Parathyroid adenoma (tissue), 2 donors: ENCODE measurements at regions not wholly inside any gene's neighbourhood (a gene's known extent, or its start where the extent isn't known, plus 50 kb on each side); places are given as distances from the start of the nearest gene placed in this dataset.

ENCODE experiments used
- H2AFZ ChIP-seq: fragments of 300-600 bp; sonication (generic); one replicate; pipeline ENCODE4 v1.7.0; 2017; ENCODE audit warnings: antibody characterized with exemption, mild to moderate bottlenecking
- H3K27ac ChIP-seq: fragments of 300-600 bp; sonication (generic); one replicate; pipeline ENCODE4 v1.7.0; 2017
- H3K27me3 ChIP-seq: fragments of 300-600 bp; sonication (generic); one replicate; pipeline ENCODE4 v1.7.0; 2017; ENCODE audit warnings: low read length; ENCODE audit not compliant: control insufficient read depth, insufficient read depth
- H3K36me3 ChIP-seq: fragments of 300-600 bp; sonication (generic); one replicate; pipeline ENCODE4 v1.7.0; 2017; ENCODE audit warnings: low read length; ENCODE audit not compliant: control insufficient read depth, insufficient read depth
- H3K4me1 ChIP-seq: fragments of 300-600 bp; sonication (generic); one replicate; pipeline ENCODE4 v1.7.0; 2017; ENCODE audit warnings: control low read depth
- H3K4me2 ChIP-seq: fragments of 300-600 bp; sonication (generic); one replicate; pipeline ENCODE4 v1.7.0; 2017; ENCODE audit warnings: low read length
- H3K4me3 ChIP-seq: fragments of 300-600 bp; sonication (generic); one replicate; pipeline ENCODE4 v1.7.0; 2017; ENCODE audit warnings: low read depth, low read length
- H3K79me2 ChIP-seq: fragments of 300-600 bp; sonication (generic); one replicate; pipeline ENCODE4 v1.7.0; 2017; ENCODE audit warnings: control low read depth
- H3K9ac ChIP-seq: fragments of 300-600 bp; sonication (generic); one replicate; pipeline ENCODE4 v1.7.0; 2017; ENCODE audit warnings: mild to moderate bottlenecking
- H3K9me3 ChIP-seq: fragments of 300-600 bp; sonication (generic); one replicate; pipeline ENCODE4 v1.7.0; 2017; ENCODE audit warnings: low read length; ENCODE audit not compliant: control insufficient read depth
- TF ChIP-seq, protein P1 (sequence below): fragments of 300-600 bp; sonication (generic); IDR thresholded peaks from one replicate; pipeline ENCODE4 v1.7.0; 2017; ENCODE audit warnings: antibody characterized with exemption, mild to moderate bottlenecking
- donor health status: primary hyperparathyroidism.

- no peak overlapping the region for H3K27ac ChIP-seq
- H3K9ac ChIP-seq: no peak overlapping the region
- no peaks in the 10 kb centered on the region for H3K9me3 ChIP-seq
- H3K4me1 ChIP-seq: peaks cover 8% of the 10 kb centered on the region
- no peak overlapping the region for H2AFZ ChIP-seq
- H3K4me2 ChIP-seq: no peak overlapping the region
- TF ChIP-seq, protein P1, sequence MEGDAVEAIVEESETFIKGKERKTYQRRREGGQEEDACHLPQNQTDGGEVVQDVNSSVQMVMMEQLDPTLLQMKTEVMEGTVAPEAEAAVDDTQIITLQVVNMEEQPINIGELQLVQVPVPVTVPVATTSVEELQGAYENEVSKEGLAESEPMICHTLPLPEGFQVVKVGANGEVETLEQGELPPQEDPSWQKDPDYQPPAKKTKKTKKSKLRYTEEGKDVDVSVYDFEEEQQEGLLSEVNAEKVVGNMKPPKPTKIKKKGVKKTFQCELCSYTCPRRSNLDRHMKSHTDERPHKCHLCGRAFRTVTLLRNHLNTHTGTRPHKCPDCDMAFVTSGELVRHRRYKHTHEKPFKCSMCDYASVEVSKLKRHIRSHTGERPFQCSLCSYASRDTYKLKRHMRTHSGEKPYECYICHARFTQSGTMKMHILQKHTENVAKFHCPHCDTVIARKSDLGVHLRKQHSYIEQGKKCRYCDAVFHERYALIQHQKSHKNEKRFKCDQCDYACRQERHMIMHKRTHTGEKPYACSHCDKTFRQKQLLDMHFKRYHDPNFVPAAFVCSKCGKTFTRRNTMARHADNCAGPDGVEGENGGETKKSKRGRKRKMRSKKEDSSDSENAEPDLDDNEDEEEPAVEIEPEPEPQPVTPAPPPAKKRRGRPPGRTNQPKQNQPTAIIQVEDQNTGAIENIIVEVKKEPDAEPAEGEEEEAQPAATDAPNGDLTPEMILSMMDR: no peak
- peaks cover 21% of the 10 kb centered on the region for H3K79me2 ChIP-seq
- no peaks in the 10 kb centered on the region for H3K36me3 ChIP-seq
- H3K4me3 ChIP-seq: no peak overlapping the region
- no peaks in the 10 kb centered on the region for H3K27me3 ChIP-seq
These were observed 477.0 kb downstream of the PCNX1 start for GRCh38 chr14:71384007-71384845.

DNA sequence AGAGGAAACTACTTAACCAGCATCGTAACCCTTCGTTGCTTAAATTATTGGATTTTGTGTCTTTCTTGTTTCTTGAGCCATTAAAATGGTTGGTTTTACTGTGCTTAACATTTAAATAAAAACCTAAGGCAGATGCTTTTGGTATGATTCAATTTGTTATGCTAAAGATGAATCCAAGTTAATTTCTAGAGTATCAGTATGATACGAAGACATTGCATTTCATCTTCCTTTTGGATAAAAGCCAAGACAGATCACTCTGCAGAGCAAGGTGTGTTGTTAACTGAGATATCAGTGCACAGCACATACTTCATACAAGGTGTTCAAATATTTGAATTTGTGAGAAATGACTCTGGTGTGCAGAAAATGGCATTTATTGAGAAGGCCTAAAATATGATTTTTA is 480.5 kb downstream of the PCNX1 start:
- Histone ChIP-seq H3K27ac (no peak overlapping the region), H3K4me3 (no peak overlapping the region), H3K9me3 (no peaks in the 10 kb centered on the region), H3K4me1 (peaks cover 8% of the 10 kb centered on the region), H3K36me3 (no peaks in the 10 kb centered on the region), H3K79me2 (peaks cover 19% of the 10 kb centered on the region), H3K4me2 (no peak overlapping the region), H3K9ac (no peak overlapping the region), H3K27me3 (no peaks in the 10 kb centered on the region), H2AFZ (no peak overlapping the region)
- TF ChIP-seq, protein P1: no peak

GRCh38 chr14:71388336-71388735 is 481.1 kb downstream of the PCNX1 start:
- Histone ChIP-seq H3K9me3 (no peaks in the 10 kb centered on the region), H3K27ac (no peak overlapping the region), H2AFZ (no peak overlapping the region), H3K9ac (no peak overlapping the region), H3K36me3 (no peaks in the 10 kb centered on the region), H3K4me1 (peaks cover 7% of the 10 kb centered on the region), H3K4me2 (no peak overlapping the region), H3K4me3 (no peak overlapping the region), H3K27me3 (no peaks in the 10 kb centered on the region), H3K79me2 (peaks cover 19% of the 10 kb centered on the region)
- TF ChIP-seq, protein P1: no peak

GRCh38 chr14:71388862-71389261 is 481.6 kb downstream of the PCNX1 start:
- Histone ChIP-seq H3K4me1 (peaks cover 2% of the 10 kb centered on the region), H3K27me3 (no peaks in the 10 kb centered on the region), H3K36me3 (no peaks in the 10 kb centered on the region), H3K27ac (no peak overlapping the region), H3K4me2 (no peak overlapping the region), H3K9ac (no peak overlapping the region), H3K79me2 (peaks cover 21% of the 10 kb centered on the region), H3K9me3 (no peaks in the 10 kb centered on the region), H3K4me3 (no peak overlapping the region), H2AFZ (no peak overlapping the region)
- TF ChIP-seq, protein P1: no peak

DNA sequence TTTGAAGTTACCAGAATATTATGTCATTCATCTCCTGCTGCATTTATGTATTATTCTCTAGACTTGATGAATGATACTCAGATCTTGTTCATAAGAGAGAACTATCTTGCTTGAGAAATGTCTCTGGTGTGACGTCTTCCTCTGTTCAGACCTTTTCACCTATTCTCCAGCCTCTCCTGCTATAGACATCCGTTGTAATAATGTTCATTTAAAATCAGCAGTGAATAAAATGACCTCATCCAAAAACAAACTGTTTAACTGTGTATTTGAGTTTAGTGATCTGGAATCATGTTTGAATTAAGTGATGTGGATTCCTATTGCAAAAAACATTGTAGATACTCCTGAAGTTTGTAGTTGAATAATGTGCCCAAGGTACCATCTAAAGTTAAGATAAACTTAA is 487.1 kb downstream of the PCNX1 start:
- Histone ChIP-seq H3K4me2 (no peak overlapping the region), H3K36me3 (no peaks in the 10 kb centered on the region), H3K27me3 (no peaks in the 10 kb centered on the region), H3K27ac (no peak overlapping the region), H3K4me3 (no peak overlapping the region), H3K79me2 (peaks cover 9% of the 10 kb centered on the region), H2AFZ (no peak overlapping the region), H3K4me1 (no peaks in the 10 kb centered on the region), H3K9me3 (no peaks in the 10 kb centered on the region), H3K9ac (no peak overlapping the region)
- TF ChIP-seq, protein P1: no peak
